Nephron progenitor cell (in vitro differentiated cells): ENCODE measurements at regions not wholly inside any gene's neighbourhood (a gene's known extent, or its start where the extent isn't known, plus 50 kb on each side); places are given as distances from the start of the nearest gene placed in this dataset.

Source experiments
- DNase-seq: peaks from one replicate; pipeline ENCODE4 v3.0.0; 2021
- H3K27ac Mint-ChIP-seq: 2 replicates; pipeline ENCODE4 v1.8.0; 2021; ENCODE audit warnings: mild to moderate bottlenecking, moderate library complexity, mixed read lengths
- H3K27me3 Mint-ChIP-seq: 2 replicates; pipeline ENCODE4 v1.8.0; 2021; ENCODE audit warnings: mild to moderate bottlenecking, low read depth, mixed read lengths; ENCODE audit not compliant: poor library complexity
- H3K36me3 Mint-ChIP-seq: 2 replicates; pipeline ENCODE4 v1.8.0; 2021; ENCODE audit warnings: low read depth, mixed read lengths
- H3K4me1 Mint-ChIP-seq: 2 replicates; pipeline ENCODE4 v1.8.0; 2021; ENCODE audit warnings: mixed read lengths
- H3K4me3 Mint-ChIP-seq: 2 replicates; pipeline ENCODE4 v1.8.0; 2021; ENCODE audit warnings: mild to moderate bottlenecking, moderate library complexity, mixed read lengths
- H3K9me3 Mint-ChIP-seq: 2 replicates; pipeline ENCODE4 v1.8.0; 2021; ENCODE audit warnings: mild to moderate bottlenecking, moderate library complexity, mixed read lengths
- CTCF ChIP-seq: fragments of 200-600 bp; sonication (generic); IDR thresholded peaks from 2 replicates; pipeline ENCODE4 v1.5.0; 2021; ENCODE audit warnings: antibody characterized with exemption

GRCh38 chr13:82827724-82828123, 1054.5 kb downstream of the SLITRK1 start:
- no peaks in the 10 kb centered on the region for H3K36me3 Mint-ChIP-seq

GRCh38 chr13:82822935-82823334, 1059.3 kb downstream of the SLITRK1 start:
- Mint-ChIP-seq H3K36me3 (no peaks in the 10 kb centered on the region), H3K4me3 (no peak overlapping the region), H3K9me3 (peaks cover 17% of the 10 kb centered on the region), H3K4me1 (no peaks in the 10 kb centered on the region), H3K27ac (no peak overlapping the region), H3K27me3 (peaks cover 3% of the 10 kb centered on the region)
- no peak for TF ChIP-seq CTCF
- DNase-seq = no peak

More at GRCh38 chr13:82827724-82828123, 1054.5 kb downstream of the SLITRK1 start:
- Mint-ChIP-seq H3K4me1 (no peaks in the 10 kb centered on the region), H3K27me3 (peaks cover 3% of the 10 kb centered on the region), H3K9me3 (no peaks in the 10 kb centered on the region), H3K4me3 (no peak overlapping the region), H3K27ac (no peak overlapping the region)
- DNase-seq = no peak
- TF ChIP-seq CTCF = no peak

- H3K9me3 Mint-ChIP-seq = peaks cover 28% of the 10 kb centered on the region
- TF ChIP-seq CTCF = no peak
- no peaks in the 10 kb centered on the region for H3K36me3 Mint-ChIP-seq
- no peaks in the 10 kb centered on the region for H3K27me3 Mint-ChIP-seq
- no peaks in the 10 kb centered on the region for H3K4me1 Mint-ChIP-seq
- H3K27ac Mint-ChIP-seq = no peak overlapping the region
- no peak for DNase-seq
- H3K4me3 Mint-ChIP-seq = no peak overlapping the region
Observed at GRCh38 chr13:82817133-82817532, 1065.1 kb downstream of the SLITRK1 start.

GRCh38 chr13:82815791-82816190, 1066.5 kb downstream of the SLITRK1 start:
- H3K27ac Mint-ChIP-seq = no peak overlapping the region
- TF ChIP-seq CTCF = no peak
- no peak for DNase-seq
- peaks cover 33% of the 10 kb centered on the region for H3K9me3 Mint-ChIP-seq
- no peaks in the 10 kb centered on the region for H3K36me3 Mint-ChIP-seq
- no peaks in the 10 kb centered on the region for H3K4me1 Mint-ChIP-seq
- H3K4me3 Mint-ChIP-seq = no peak overlapping the region
- H3K27me3 Mint-ChIP-seq = no peaks in the 10 kb centered on the region

- no peaks in the 10 kb centered on the region for H3K9me3 Mint-ChIP-seq
- no peak for DNase-seq
- no peaks in the 10 kb centered on the region for H3K27me3 Mint-ChIP-seq
- TF ChIP-seq CTCF = no peak
- H3K4me3 Mint-ChIP-seq = no peak overlapping the region
- no peaks in the 10 kb centered on the region for H3K36me3 Mint-ChIP-seq
- H3K27ac Mint-ChIP-seq = no peak overlapping the region
- H3K4me1 Mint-ChIP-seq = no peaks in the 10 kb centered on the region
Observed at GRCh38 chr13:82803341-82803740, 1078.9 kb downstream of the SLITRK1 start.

- no peak for DNase-seq
- H3K27me3 Mint-ChIP-seq = no peaks in the 10 kb centered on the region
- TF ChIP-seq CTCF = no peak
- H3K36me3 Mint-ChIP-seq = no peaks in the 10 kb centered on the region
- H3K4me1 Mint-ChIP-seq = no peaks in the 10 kb centered on the region
- no peaks in the 10 kb centered on the region for H3K9me3 Mint-ChIP-seq
- no peak overlapping the region for H3K27ac Mint-ChIP-seq
- H3K4me3 Mint-ChIP-seq = no peak overlapping the region
Observed at GRCh38 chr13:82802528-82802927, 1079.7 kb downstream of the SLITRK1 start.
